ENCODE measurements at regions not wholly inside any gene's neighbourhood (a gene's known extent, or its start where the extent isn't known, plus 50 kb on each side); places are given as distances from the start of the nearest gene placed in this dataset.

DNA sequence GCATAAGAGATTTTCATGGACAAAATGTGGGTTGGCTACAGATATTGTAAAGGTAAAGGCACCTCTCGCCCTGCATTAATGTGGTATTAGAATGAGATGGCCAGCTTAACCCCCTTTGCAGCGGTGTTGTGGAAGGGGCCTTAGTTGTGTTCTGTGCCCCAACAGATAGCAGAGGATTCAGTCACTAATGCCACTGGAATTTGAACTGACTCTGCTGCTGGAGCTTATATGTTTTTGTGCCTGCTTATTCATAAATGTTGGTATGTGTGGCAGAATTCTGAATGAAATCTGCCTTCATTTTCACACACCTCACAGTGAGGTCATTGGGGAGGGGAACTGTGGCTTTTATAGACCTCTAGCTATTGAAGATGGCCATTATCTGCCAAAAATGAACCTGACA lies 90.7 kb upstream of the ITGA6 start:
- DNase-seq (ENCODE audit: low read depth, low spot score): no peak
- no peaks in the 10 kb centered on the region for H3K9me3 ChIP-seq (ENCODE audit: insufficient read depth, low read length)
- TF ChIP-seq ZNF274 (IDR thresholded peaks at IDR 0.05; ENCODE audit: low read depth, low read length) (no peak), SUZ12 (IDR thresholded peaks at IDR 0.05; ENCODE audit: extremely low read depth, insufficient read depth, insufficient read length) (no peak), YY1 (IDR thresholded peaks at IDR 0.05; ENCODE audit: insufficient read depth, insufficient read length) (no peak)
- no peak overlapping the region for H3K4me3 ChIP-seq (ENCODE audit: insufficient read length, low read depth)
- H3K36me3 ChIP-seq (ENCODE audit: insufficient read depth, insufficient read length, low read length): no peaks in the 10 kb centered on the region
- no peaks in the 10 kb centered on the region for H3K27me3 ChIP-seq (ENCODE audit: insufficient read depth, insufficient read length)
- H3K9ac ChIP-seq (ENCODE audit: insufficient read length, low read depth): no peak overlapping the region
- peaks cover 3% of the 10 kb centered on the region for H3K4me1 ChIP-seq (ENCODE audit: insufficient read depth, insufficient read length)

GRCh38 chr2:172339371-172340010 lies 87.9 kb upstream of the ITGA6 start:
- Histone ChIP-seq H3K4me3 (ENCODE audit: insufficient read length, low read depth) (no peak overlapping the region), H3K4me1 (ENCODE audit: insufficient read depth, insufficient read length) (peaks cover 3% of the 10 kb centered on the region), H3K9me3 (ENCODE audit: insufficient read depth, low read length) (peaks cover 14% of the 10 kb centered on the region), H3K9ac (ENCODE audit: insufficient read length, low read depth) (no peak overlapping the region), H3K27me3 (ENCODE audit: insufficient read depth, insufficient read length) (no peaks in the 10 kb centered on the region), H3K36me3 (ENCODE audit: insufficient read depth, insufficient read length, low read length) (no peaks in the 10 kb centered on the region)
- no peak for DNase-seq (ENCODE audit: low read depth, low spot score)
- TF ChIP-seq SUZ12 (IDR thresholded peaks at IDR 0.05; ENCODE audit: extremely low read depth, insufficient read depth, insufficient read length) (no peak), YY1 (IDR thresholded peaks at IDR 0.05; ENCODE audit: insufficient read depth, insufficient read length) (no peak), ZNF274 (IDR thresholded peaks at IDR 0.05; ENCODE audit: low read depth, low read length) (no peak)

GRCh38 chr2:172340394-172340793 lies 87.0 kb upstream of the ITGA6 start:
- no peak overlapping the region for H3K9ac ChIP-seq (ENCODE audit: insufficient read length, low read depth)
- no peak for DNase-seq (ENCODE audit: low read depth, low spot score)
- no peak overlapping the region for H3K4me3 ChIP-seq (ENCODE audit: insufficient read length, low read depth)

DNA sequence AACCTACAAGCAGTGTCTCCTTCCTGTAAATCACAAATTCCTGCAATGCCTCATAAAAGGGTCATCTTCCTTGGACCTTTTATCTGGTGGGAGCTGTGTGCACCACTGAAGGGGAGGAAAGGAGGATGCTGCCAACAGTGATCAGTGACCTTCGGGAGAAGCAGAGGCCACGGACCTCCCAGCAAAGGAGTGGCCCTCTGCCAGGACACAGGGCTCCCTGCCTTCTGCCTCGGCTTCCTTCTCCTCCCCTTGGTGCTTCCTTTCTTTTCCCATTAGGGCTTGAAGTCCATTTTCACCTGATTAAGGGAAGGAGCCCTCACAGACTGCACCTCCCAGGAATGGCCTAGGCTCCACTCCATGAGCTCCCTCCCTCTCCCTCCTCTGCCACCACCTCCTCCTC lies 85.3 kb upstream of the ITGA6 start:
- Histone ChIP-seq H3K4me3 (ENCODE audit: insufficient read length, low read depth) (no peak overlapping the region), H3K27me3 (ENCODE audit: insufficient read depth, insufficient read length) (no peaks in the 10 kb centered on the region), H3K9me3 (ENCODE audit: insufficient read depth, low read length) (peaks cover 29% of the 10 kb centered on the region), H3K36me3 (ENCODE audit: insufficient read depth, insufficient read length, low read length) (no peaks in the 10 kb centered on the region), H3K4me1 (ENCODE audit: insufficient read depth, insufficient read length) (no peaks in the 10 kb centered on the region), H3K9ac (ENCODE audit: insufficient read length, low read depth) (no peak overlapping the region)
- no peak for DNase-seq (ENCODE audit: low read depth, low spot score)
- TF ChIP-seq SUZ12 (IDR thresholded peaks at IDR 0.05; ENCODE audit: extremely low read depth, insufficient read depth, insufficient read length) (no peak), YY1 (IDR thresholded peaks at IDR 0.05; ENCODE audit: insufficient read depth, insufficient read length) (no peak), ZNF274 (IDR thresholded peaks at IDR 0.05; ENCODE audit: low read depth, low read length) (no peak)

More at GRCh38 chr2:172340394-172340793, 87.0 kb upstream of the ITGA6 start:
- no peaks in the 10 kb centered on the region for H3K4me1 ChIP-seq (ENCODE audit: insufficient read depth, insufficient read length)
- peaks cover 20% of the 10 kb centered on the region for H3K9me3 ChIP-seq (ENCODE audit: insufficient read depth, low read length)
- no peaks in the 10 kb centered on the region for H3K27me3 ChIP-seq (ENCODE audit: insufficient read depth, insufficient read length)
- TF ChIP-seq YY1 (IDR thresholded peaks at IDR 0.05; ENCODE audit: insufficient read depth, insufficient read length) (no peak), SUZ12 (IDR thresholded peaks at IDR 0.05; ENCODE audit: extremely low read depth, insufficient read depth, insufficient read length) (no peak), ZNF274 (IDR thresholded peaks at IDR 0.05; ENCODE audit: low read depth, low read length) (no peak)
- no peaks in the 10 kb centered on the region for H3K36me3 ChIP-seq (ENCODE audit: insufficient read depth, insufficient read length, low read length)

DNA sequence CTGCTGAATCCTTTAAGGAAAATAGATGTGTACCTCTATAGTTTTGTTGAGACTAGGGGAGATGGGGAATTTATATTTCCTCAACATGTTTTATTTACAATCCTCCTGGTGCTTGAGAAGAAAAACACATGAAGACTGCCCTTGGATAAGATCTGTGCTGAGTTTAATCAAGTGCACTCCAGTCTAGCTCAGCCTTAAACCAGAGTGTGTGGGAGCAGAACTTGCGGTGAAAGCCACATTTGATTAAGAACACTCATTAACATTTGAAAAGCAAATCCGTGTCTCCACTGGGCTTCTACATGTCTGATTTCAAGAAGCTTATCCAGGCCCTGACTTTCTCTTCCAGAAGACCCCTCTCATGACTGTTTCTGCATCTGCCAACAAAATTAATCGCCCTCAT lies 84.8 kb upstream of the ITGA6 start:
- no peak for DNase-seq (ENCODE audit: low read depth, low spot score)
- peaks cover 34% of the 10 kb centered on the region for H3K9me3 ChIP-seq (ENCODE audit: insufficient read depth, low read length)

DNA sequence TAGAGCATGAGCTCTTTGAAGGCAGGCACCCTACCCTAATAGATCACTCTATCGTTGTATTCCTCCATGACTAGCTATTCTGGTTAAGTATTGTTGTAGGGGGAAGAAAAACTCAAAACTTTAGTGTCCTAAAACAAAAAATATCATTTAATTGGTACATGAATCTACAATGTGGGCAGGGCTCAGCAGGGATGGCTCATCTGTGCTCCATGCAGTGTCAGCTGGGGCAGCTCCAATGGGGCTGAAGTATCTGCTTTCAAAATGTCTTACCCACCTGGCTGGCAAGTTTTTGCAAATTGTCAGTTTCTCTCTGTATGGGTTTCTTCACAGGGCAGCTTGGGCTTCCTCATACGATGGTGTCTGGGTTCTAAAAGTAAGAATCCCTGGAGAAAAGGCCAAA lies 83.2 kb upstream of the ITGA6 start:
- no peak for TF ChIP-seq SUZ12 (IDR thresholded peaks at IDR 0.05; ENCODE audit: extremely low read depth, insufficient read depth, insufficient read length)
- no peak for TF ChIP-seq YY1 (IDR thresholded peaks at IDR 0.05; ENCODE audit: insufficient read depth, insufficient read length)
- no peak for TF ChIP-seq ZNF274 (IDR thresholded peaks at IDR 0.05; ENCODE audit: low read depth, low read length)
- Histone ChIP-seq H3K36me3 (ENCODE audit: insufficient read depth, insufficient read length, low read length) (no peaks in the 10 kb centered on the region), H3K9ac (ENCODE audit: insufficient read length, low read depth) (no peak overlapping the region), H3K4me3 (ENCODE audit: insufficient read length, low read depth) (no peak overlapping the region), H3K27me3 (ENCODE audit: insufficient read depth, insufficient read length) (no peaks in the 10 kb centered on the region), H3K4me1 (ENCODE audit: insufficient read depth, insufficient read length) (no peaks in the 10 kb centered on the region), H3K9me3 (ENCODE audit: insufficient read depth, low read length) (peaks cover 35% of the 10 kb centered on the region)
- DNase-seq (ENCODE audit: low read depth, low spot score): no peak

More for the DNA sequence above, 84.8 kb upstream of the ITGA6 start:
- Histone ChIP-seq H3K4me3 (ENCODE audit: insufficient read length, low read depth) (no peak overlapping the region), H3K27me3 (ENCODE audit: insufficient read depth, insufficient read length) (no peaks in the 10 kb centered on the region), H3K36me3 (ENCODE audit: insufficient read depth, insufficient read length, low read length) (no peaks in the 10 kb centered on the region), H3K9ac (ENCODE audit: insufficient read length, low read depth) (no peak overlapping the region), H3K4me1 (ENCODE audit: insufficient read depth, insufficient read length) (no peaks in the 10 kb centered on the region)
- TF ChIP-seq YY1 (IDR thresholded peaks at IDR 0.05; ENCODE audit: insufficient read depth, insufficient read length): no peak
- TF ChIP-seq SUZ12 (IDR thresholded peaks at IDR 0.05; ENCODE audit: extremely low read depth, insufficient read depth, insufficient read length): no peak
- TF ChIP-seq ZNF274 (IDR thresholded peaks at IDR 0.05; ENCODE audit: low read depth, low read length): no peak

GRCh38 chr2:172345956-172346555 lies 81.3 kb upstream of the ITGA6 start:
- DNase-seq (ENCODE audit: low read depth, low spot score): no peak
- Histone ChIP-seq H3K4me3 (ENCODE audit: insufficient read length, low read depth) (no peak overlapping the region), H3K4me1 (ENCODE audit: insufficient read depth, insufficient read length) (no peaks in the 10 kb centered on the region), H3K27me3 (ENCODE audit: insufficient read depth, insufficient read length) (no peaks in the 10 kb centered on the region), H3K9ac (ENCODE audit: insufficient read length, low read depth) (no peak overlapping the region), H3K9me3 (ENCODE audit: insufficient read depth, low read length) (peaks cover 35% of the 10 kb centered on the region), H3K36me3 (ENCODE audit: insufficient read depth, insufficient read length, low read length) (no peaks in the 10 kb centered on the region)
- TF ChIP-seq ZNF274 (IDR thresholded peaks at IDR 0.05; ENCODE audit: low read depth, low read length) (no peak), YY1 (IDR thresholded peaks at IDR 0.05; ENCODE audit: insufficient read depth, insufficient read length) (no peak), SUZ12 (IDR thresholded peaks at IDR 0.05; ENCODE audit: extremely low read depth, insufficient read depth, insufficient read length) (no peak)

Measured in NT2/D1 (cell line).